Epithelial cell of prostate (primary cell): ENCODE measurements at regions not wholly inside any gene's neighbourhood (a gene's known extent, or its start where the extent isn't known, plus 50 kb on each side); places are given as distances from the start of the nearest gene placed in this dataset.
"Not testable (repeated sequence)": the region's sequence is repeated elsewhere in the genome, so short reads cannot be mapped to it uniquely, and the experiment has no call there.

Experiments used
- DNase-seq: peaks from one replicate; pipeline ENCODE4 v3.0.0-alpha.2; 2011; ENCODE audit warnings: low read depth, low spot score
- H3K27ac ChIP-seq: fragments of 450-650 bp; 2 replicates; pipeline ENCODE4 v1.5.1; 2017; ENCODE audit warnings: mild to moderate bottlenecking

DNA sequence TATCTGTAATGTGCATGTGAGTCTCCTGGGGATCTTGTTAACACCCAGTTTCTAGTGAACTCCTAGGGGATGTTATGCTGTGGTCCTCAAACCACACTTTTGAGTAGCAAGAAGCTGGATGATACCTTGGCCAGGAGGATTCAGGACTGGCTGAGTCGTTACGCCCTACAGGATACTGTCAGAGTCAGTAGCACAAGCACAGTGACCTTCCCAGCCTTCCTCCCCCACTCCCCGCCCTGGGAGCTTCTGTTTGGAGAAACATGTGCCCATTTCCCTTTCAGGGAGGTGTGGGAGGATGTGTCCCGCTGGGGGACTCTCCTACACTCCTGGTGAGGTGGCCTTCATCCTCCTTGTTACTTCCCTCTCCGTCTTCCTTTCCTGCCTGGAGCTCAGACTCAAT is 76.4 kb upstream of the TRPM1 start:
- no peak overlapping the region for H3K27ac ChIP-seq
- no peak for DNase-seq

DNA sequence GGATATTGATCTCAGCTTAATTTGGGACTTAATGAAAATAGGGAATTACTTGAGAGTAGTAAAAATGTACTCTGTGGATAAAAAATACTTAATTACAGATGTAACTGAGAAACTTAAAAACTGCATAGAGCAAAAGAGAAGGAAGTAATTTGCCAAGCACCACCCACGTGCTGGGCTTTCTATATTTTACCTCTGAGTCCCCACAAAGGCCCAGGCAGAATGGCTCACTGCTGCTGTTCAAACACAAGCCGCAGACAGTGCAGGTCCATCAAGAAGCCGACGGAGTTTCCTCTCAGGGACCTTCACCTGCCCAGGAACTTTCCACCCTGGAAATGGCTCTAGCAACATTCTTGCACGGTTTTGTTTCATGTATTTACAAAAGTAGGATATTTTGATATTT is 77.2 kb upstream of the TRPM1 start:
- DNase-seq, result no peak
- no peak overlapping the region for H3K27ac ChIP-seq

- no peak for DNase-seq
- no peak overlapping the region for H3K27ac ChIP-seq
Measured at GRCh38 chr15:31179693-31180092, 78.2 kb upstream of the TRPM1 start.

DNA sequence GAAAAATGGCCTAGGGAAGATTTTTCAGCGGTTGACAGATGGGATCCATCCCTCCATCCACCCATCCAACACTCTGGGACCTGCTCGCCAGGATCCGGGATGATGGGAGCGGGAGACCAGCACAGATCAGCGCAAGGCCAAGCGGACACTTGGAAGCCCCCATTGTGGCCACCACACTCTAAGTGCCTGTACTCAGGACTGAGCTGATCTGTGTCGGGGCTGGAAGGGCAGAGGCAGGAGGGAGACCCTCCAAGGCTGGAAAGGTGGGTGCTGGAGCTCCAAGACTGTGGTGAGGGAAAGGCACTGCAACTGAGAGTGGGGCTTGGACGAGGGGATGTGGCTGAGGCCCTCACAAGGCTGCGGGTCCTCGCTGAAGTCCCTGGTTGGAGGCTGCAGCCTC is 91.8 kb upstream of the TRPM1 start:
- no peak for DNase-seq

DNA sequence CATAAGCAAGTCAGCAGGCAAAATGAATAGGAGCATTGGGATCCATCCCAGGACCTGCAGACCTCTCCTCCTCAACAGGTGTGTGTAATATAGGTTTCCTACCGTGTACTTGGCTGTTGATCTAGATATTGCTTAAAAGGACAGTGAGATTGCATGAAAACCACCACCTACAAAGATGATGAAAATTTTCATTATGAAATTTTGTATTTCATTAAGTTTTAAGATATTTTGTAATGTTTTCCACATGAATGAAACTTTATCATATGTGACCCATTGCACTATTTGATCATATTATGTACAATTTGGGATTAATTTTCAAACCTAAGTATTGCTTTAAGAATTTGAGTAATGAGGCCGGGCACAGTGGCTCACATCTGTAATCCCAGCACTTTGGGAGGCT is 94.3 kb upstream of the TRPM1 start:
- no peak overlapping the region for H3K27ac ChIP-seq
- DNase-seq, result no peak

More for the DNA sequence above, 91.8 kb upstream of the TRPM1 start:
- H3K27ac ChIP-seq, result no peak overlapping the region

GRCh38 chr15:31197497-31198414 is 96.2 kb upstream of the TRPM1 start:
- H3K27ac ChIP-seq, result no peak overlapping the region

DNA sequence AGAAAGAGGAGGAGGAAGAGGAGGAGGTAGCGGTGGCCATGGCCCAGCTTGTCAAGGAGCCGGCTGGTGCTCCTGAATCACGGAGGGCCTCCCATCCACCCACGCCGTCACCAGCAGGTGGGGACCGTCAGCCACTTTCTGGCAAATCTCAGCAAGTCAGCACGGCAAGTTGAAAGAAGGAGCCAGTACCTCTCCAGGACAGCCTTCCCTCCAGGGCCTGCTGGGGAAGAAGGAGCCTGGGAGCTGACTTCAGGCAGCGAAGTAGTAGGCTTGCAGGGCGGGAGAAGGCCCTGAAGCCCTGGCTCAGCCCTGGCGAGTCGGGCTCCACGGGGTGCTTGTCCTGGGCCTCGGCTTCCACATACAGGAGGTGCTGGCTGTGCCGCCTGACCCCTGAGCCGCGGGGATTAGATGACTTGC is 99.2 kb upstream of the TRPM1 start:
- no peak overlapping the region for H3K27ac ChIP-seq
- DNase-seq, result peak; percentile 18

More at GRCh38 chr15:31197497-31198414, 96.2 kb upstream of the TRPM1 start:
- DNase-seq, result no peak

- DNase-seq, result no peak
- no peak overlapping the region for H3K27ac ChIP-seq
Measured at GRCh38 chr15:31202953-31203352, 101.4 kb upstream of the TRPM1 start.

DNA sequence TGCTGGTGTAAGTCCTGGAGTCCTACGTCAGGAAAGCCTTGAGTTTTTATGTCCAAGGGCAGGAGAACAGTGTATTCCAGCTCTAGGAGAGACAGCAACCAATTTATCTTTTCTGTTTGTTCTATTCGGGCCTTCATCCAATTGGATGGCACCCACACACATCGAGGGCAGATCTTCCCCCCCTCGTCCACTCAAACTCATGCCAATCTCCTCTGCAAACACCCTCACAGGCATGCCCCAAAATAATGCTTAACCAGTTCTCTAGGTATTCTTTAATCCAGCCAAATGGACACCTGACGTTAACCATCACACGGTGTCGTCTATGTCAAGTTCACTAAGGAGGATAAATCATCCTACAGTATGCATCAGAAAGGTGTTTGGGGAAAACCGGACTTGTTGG is 102.5 kb upstream of the TRPM1 start:
- H3K27ac ChIP-seq, result no peak overlapping the region
- no peak for DNase-seq

GRCh38 chr15:31206386-31207181 is 105.1 kb upstream of the TRPM1 start:
- DNase-seq, result no peak
- no peak overlapping the region for H3K27ac ChIP-seq

- DNase-seq, result no peak
- no peak overlapping the region for H3K27ac ChIP-seq
Measured at GRCh38 chr15:31207246-31207645, 105.7 kb upstream of the TRPM1 start.

- H3K27ac ChIP-seq, DNase-seq: not testable (repeated sequence)
Measured at GRCh38 chr15:31207861-31208260, 106.3 kb upstream of the TRPM1 start.

DNA sequence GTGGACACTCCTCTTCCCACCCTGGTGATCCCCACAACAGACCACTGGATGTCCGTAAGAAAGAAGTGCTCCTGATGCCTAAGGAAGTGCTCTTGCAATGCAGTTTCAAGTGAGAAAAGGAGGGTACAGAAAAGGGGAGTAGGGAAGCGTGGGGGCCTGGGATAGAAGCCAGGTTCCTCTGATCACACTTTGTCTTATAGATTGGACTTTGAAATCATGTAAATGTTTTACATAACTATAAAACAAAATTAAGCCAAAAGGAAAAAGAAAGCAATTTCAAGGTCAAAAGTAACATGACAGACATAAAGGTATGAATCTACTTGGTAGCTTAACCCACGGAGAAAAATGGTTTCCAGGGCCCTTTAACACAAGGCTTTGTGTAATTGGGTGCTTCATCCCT is 107.3 kb upstream of the TRPM1 start:
- H3K27ac ChIP-seq, result no peak overlapping the region
- DNase-seq, result no peak

DNA sequence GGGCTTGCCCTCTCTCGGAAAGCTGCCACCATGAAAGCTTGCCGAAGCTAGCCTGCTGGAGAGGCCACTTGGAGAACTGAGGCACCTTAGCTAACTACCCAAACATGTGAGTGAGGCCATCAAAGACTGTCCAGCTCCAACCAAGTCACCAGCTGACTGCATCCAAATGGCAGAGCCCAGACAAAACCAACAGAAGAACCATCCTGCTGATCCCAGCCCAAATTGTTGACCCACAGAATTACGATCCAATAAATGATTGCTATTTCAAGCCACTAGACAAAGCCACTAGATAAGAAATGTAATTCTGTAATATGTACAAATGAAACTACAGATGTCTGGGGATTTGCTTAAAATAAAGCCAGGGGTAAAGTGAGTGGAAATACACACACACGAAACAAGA is 109.8 kb upstream of the TRPM1 start:
- DNase-seq, result no peak
- H3K27ac ChIP-seq, result no peak overlapping the region

- DNase-seq, result no peak
- H3K27ac ChIP-seq, result no peak overlapping the region
Measured at GRCh38 chr15:31212326-31213080, 111.0 kb upstream of the TRPM1 start.

DNA sequence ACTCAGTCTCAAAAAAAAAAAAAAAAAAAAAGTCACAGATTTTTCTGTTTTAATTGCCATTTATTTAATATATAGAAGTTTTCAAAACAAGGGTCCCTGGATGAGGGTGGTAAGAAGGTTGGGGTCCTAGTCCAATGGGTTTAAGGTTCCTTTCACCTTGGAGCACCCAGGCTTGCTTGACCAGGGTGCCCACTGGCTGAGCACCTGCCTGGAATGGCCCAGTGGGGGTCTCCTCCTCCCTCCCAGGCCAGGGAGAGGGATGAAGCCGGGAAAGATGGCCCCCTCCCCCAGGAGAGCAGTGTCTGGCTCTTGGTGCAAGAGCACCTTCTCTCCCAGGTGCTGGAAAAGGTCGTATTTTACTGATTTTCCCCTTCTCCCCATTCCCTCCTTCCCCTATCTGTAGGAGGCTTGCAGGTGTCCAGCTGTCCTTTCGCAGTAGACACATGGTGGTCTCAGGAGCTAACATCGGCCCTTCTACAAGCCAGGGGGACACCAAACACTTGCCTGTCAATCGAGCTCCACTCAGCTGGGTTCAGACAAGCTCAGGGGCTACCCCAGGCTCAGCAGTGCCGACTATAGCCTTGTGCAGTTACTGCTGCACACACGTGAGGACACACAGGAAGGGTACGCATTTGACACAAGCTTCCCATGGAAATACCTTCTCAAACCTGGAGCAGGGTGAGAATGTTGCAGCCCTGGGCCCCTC is 112.3 kb upstream of the KLF13 start:
- DNase-seq, result no peak
- peak overlapping the region; percentile 80 for H3K27ac ChIP-seq

DNA sequence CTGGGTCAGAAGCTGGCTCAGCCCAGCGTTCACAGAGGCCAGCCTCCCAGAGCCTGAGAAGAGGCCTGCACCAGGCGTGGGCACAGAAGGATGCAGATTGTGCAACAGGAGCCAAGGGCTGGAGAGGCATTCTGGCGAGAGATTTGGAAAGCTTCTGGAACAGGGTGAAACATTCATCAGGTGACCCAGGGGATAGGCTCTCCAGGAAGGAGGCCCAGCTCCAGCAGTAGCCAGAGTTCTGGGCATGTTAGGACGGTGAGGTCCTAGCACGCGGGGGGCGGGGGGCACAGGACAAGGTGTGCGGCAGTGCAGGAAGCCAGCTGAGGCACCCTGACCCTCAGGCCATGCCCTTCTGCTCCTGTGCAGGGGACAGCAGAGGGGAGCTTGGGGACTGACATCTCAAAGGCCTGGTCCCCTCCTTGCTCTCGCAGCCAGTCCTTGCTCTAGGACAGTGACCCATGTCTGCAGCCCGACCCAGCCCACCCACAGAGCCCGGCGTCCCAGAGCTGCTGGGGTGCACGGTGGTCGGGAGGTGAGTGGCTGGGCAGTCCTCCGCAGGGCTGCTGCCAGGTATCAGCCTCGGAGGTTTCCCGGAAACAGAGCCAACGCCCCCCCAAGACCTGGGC is 111.7 kb upstream of the KLF13 start:
- no peak for DNase-seq
- H3K27ac ChIP-seq, result peak overlapping the region; percentile 80

DNA sequence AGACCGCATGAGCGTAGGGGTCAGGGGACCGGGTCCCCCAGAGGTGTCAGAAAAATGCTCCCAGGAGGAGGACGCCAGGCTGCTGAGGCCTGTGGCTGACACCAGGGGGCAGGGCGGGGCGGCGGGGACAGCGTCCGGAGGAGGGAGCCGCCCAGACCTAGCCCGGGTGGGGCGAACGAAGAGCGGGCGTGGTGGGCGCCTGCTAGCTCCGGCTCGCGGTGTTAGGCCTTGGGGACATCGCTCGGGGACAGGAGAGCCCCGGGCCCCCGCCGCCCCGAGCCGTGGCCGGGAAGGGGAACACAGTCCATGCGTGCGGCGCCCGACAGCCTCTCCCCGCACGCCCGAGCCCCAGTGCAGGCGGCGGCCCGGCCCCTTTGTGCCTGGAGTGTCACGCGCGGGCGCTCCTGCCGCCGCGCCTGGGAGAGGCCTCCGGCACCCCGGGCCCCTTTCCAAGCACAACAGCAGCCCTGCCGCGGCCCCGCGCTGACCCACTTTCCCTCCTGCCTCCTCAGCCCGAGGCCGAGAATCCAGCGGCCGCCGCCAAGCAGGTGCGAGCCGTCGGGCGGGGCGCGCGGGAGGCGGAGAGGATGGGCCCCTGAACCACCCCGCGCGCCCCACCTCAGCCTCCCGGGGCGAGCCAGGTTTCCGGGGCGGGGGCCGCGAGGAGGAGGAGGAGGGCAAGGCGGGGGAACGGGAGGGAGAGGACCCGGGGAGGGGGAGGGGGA is 111.0 kb upstream of the KLF13 start:
- DNase-seq, result no peak
- H3K27ac ChIP-seq, result peak overlapping the region; percentile 80
